Sigmoid colon (tissue), 4 donors: ENCODE measurements at regions not wholly inside any gene's neighbourhood (a gene's known extent, or its start where the extent isn't known, plus 50 kb on each side); places are given as distances from the start of the nearest gene placed in this dataset.

Source experiments
- CTCF ChIP-seq, 4 experiments: fragments of 450-650 bp in 3 of 4; fragments of 200-600 bp in 1 of 4; IDR thresholded peaks; one replicate each; pipeline ENCODE4 v1.5.1; 2016 to 2019; ENCODE audit warnings: antibody characterized with exemption in 4 of 4, mild to moderate bottlenecking in 3 of 4, moderate library complexity in 2 of 4
- EP300 ChIP-seq, 4 donors: sonication (generic); formaldehyde crosslinking; IDR thresholded peaks; one replicate each; pipeline ENCODE4 v1.6.1; 2017; ENCODE audit warnings: antibody characterized with exemption in 4 of 4

GRCh38 chr5:135723491-135723890, 111.0 kb upstream of the SLC25A48 start:
- TF ChIP-seq CTCF (IDR thresholded peaks at IDR 0.05) (no peak), EP300 (IDR thresholded peaks at IDR 0.05) (no peak)
